Activated CD8-positive, alpha-beta memory T cell treated with anti-CD3 and anti-CD28 coated beads for 4 hours (primary cell): ENCODE measurements at regions not wholly inside any gene's neighbourhood (a gene's known extent, or its start where the extent isn't known, plus 50 kb on each side); places are given as distances from the start of the nearest gene placed in this dataset.

ENCODE experiments used
- DNase-seq, 2 donors: peaks; one replicate each; pipeline ENCODE4 v3.0.0-alpha.2; 2020; ENCODE audit warnings: low read depth in 2 of 2

GRCh38 chr2:126748188-126748760 lies 92.3 kb downstream of the GYPC start:
- DNase-seq: no peak

GRCh38 chr2:126748929-126749518 lies 93.1 kb downstream of the GYPC start:
- DNase-seq: no peak

- DNase-seq: no peak
Observed at GRCh38 chr2:126749537-126749936, 93.6 kb downstream of the GYPC start.

GRCh38 chr2:126750506-126750905 lies 94.5 kb downstream of the GYPC start:
- DNase-seq: no peak

- DNase-seq: no peak
Observed at GRCh38 chr2:126751477-126751876, 95.5 kb downstream of the GYPC start.

GRCh38 chr2:126752876-126753275 lies 96.9 kb downstream of the GYPC start:
- no peak for DNase-seq

- DNase-seq: no peak
Observed at GRCh38 chr2:126753501-126754212, 97.7 kb downstream of the GYPC start.

- DNase-seq: no peak
Observed at GRCh38 chr2:126754240-126755004, 98.5 kb downstream of the GYPC start.

GRCh38 chr2:126756125-126756524 lies 100.2 kb downstream of the GYPC start:
- no peak for DNase-seq

GRCh38 chr2:126761256-126761980 lies 105.5 kb downstream of the GYPC start:
- DNase-seq: no peak

- DNase-seq: peak; percentile 23 to 31
Observed at GRCh38 chr2:126761981-126762878, 106.3 kb downstream of the GYPC start.

GRCh38 chr2:126764686-126765265 lies 108.8 kb downstream of the GYPC start:
- no peak for DNase-seq

- DNase-seq: no peak
Observed at GRCh38 chr2:126765395-126765794, 109.4 kb downstream of the GYPC start.

GRCh38 chr2:126766295-126766968 lies 110.5 kb downstream of the GYPC start:
- no peak for DNase-seq

- no peak for DNase-seq
Observed at GRCh38 chr2:126766969-126767296, 111.0 kb downstream of the GYPC start.

- DNase-seq: no peak
Observed at GRCh38 chr2:126769118-126769517, 113.2 kb downstream of the GYPC start.

- no peak for DNase-seq
Observed at GRCh38 chr2:126770466-126770865, 114.5 kb downstream of the GYPC start.

GRCh38 chr2:126771094-126771493 lies 115.1 kb downstream of the GYPC start:
- no peak for DNase-seq

GRCh38 chr2:126771501-126772195 lies 115.7 kb downstream of the GYPC start:
- DNase-seq: no peak
